Upper lobe of left lung (tissue), 4 donors: ENCODE measurements at regions not wholly inside any gene's neighbourhood (a gene's known extent, or its start where the extent isn't known, plus 50 kb on each side); places are given as distances from the start of the nearest gene placed in this dataset.

ENCODE experiments used
- EP300 ChIP-seq, 4 donors: sonication (generic); formaldehyde crosslinking; IDR thresholded peaks; one replicate each; pipeline ENCODE4 v1.5.1; 2017; ENCODE audit warnings: antibody characterized with exemption in 4 of 4, control low read depth in 2 of 4
- POLR2A ChIP-seq, 4 donors: fragments of 450-650 bp; IDR thresholded peaks; one replicate each; pipeline ENCODE4 v1.5.1; 2016 to 2017; ENCODE audit warnings: antibody characterized with exemption in 4 of 4, mild to moderate bottlenecking in 2 of 4
- POLR2AphosphoS5 ChIP-seq, 2 donors: sonication (generic); formaldehyde crosslinking; IDR thresholded peaks; one replicate each; pipeline ENCODE4 v1.5.1; 2017; ENCODE audit warnings: antibody characterized with exemption in 2 of 2
- TF ChIP-seq, protein P1 (sequence below), 6 experiments: fragments of 450-650 bp in 4 of 6; fragments of 200-600 bp in 2 of 6; sonication (generic) in 2 of 6; IDR thresholded peaks; one replicate each; pipeline ENCODE4 v1.5.1; 2016 to 2019; ENCODE audit warnings: antibody characterized with exemption in 6 of 6

- TF ChIP-seq, protein P1, sequence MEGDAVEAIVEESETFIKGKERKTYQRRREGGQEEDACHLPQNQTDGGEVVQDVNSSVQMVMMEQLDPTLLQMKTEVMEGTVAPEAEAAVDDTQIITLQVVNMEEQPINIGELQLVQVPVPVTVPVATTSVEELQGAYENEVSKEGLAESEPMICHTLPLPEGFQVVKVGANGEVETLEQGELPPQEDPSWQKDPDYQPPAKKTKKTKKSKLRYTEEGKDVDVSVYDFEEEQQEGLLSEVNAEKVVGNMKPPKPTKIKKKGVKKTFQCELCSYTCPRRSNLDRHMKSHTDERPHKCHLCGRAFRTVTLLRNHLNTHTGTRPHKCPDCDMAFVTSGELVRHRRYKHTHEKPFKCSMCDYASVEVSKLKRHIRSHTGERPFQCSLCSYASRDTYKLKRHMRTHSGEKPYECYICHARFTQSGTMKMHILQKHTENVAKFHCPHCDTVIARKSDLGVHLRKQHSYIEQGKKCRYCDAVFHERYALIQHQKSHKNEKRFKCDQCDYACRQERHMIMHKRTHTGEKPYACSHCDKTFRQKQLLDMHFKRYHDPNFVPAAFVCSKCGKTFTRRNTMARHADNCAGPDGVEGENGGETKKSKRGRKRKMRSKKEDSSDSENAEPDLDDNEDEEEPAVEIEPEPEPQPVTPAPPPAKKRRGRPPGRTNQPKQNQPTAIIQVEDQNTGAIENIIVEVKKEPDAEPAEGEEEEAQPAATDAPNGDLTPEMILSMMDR (IDR thresholded peaks at IDR 0.05), result no peak
- TF ChIP-seq EP300 (IDR thresholded peaks at IDR 0.05) (no peak), POLR2A (IDR thresholded peaks at IDR 0.05) (no peak), POLR2AphosphoS5 (IDR thresholded peaks at IDR 0.05) (no peak)
These were observed 507.4 kb upstream of the PODXL start for GRCh38 chr7:132063800-132064199.
